Naive thymus-derived CD8-positive, alpha-beta T cell (primary cell): ENCODE measurements at regions not wholly inside any gene's neighbourhood (a gene's known extent, or its start where the extent isn't known, plus 50 kb on each side); places are given as distances from the start of the nearest gene placed in this dataset.
A peak's percentile ranks its signal among the peaks of the same experiment; 100 is the strongest.

ENCODE experiments used
- ATAC-seq, 2 donors: fragments of 150-1000 bp; cut with Tn5 transposase in 1 of 2; sonication (Bioruptor Pico), chemical (Tn5 transposase) in 1 of 2; 1 replicate in 1 of 2; 2 replicates in 1 of 2; pipeline ENCODE4 v1.10.0; 2021; ENCODE audit warnings: mild to moderate bottlenecking in 2 of 2, moderate library complexity in 2 of 2
- POLR2A ChIA-PET: fragments of 350-600 bp; sonication (Branson Sonifier 250); formaldehyde crosslinking; loops from one replicate; lab custom pipeline; 2021; ENCODE audit warnings: antibody characterized with exemption; lab: Charles Lee
- DNase-seq, 10 donors: peaks; one replicate each; pipeline versions ENCODE4 v3.0.0 to v3.0.0-alpha.2; 2020 to 2022
- H3K27ac Mint-ChIP-seq, 10 donors: one replicate each; pipeline ENCODE4 v1.8.0; 2020 to 2022; ENCODE audit warnings: mild to moderate bottlenecking in 10 of 10, mixed read lengths in 10 of 10, moderate library complexity in 4 of 10, inconsistent platforms in 1 of 10
- H3K27me3 Mint-ChIP-seq, 5 donors: one replicate each; pipeline ENCODE4 v1.8.0; 2021 to 2022; ENCODE audit warnings: mixed read lengths in 5 of 5
- H3K36me3 Mint-ChIP-seq, 3 donors: one replicate each; pipeline ENCODE4 v1.8.0; 2020 to 2022; ENCODE audit warnings: mixed read lengths in 3 of 3, mild to moderate bottlenecking in 2 of 3, inconsistent platforms in 1 of 3
- H3K4me1 Mint-ChIP-seq, 4 donors: one replicate each; pipeline ENCODE4 v1.8.0; 2021 to 2022; ENCODE audit warnings: mixed read lengths in 4 of 4
- H3K4me3 Mint-ChIP-seq, 10 donors: one replicate each; pipeline ENCODE4 v1.8.0; 2020 to 2022; ENCODE audit warnings: mild to moderate bottlenecking in 10 of 10, mixed read lengths in 10 of 10, moderate library complexity in 6 of 10, inconsistent platforms in 1 of 10
- H3K9me3 Mint-ChIP-seq, 9 donors: one replicate each; pipeline ENCODE4 v1.8.0; 2020 to 2022; ENCODE audit warnings: mixed read lengths in 9 of 9, mild to moderate bottlenecking in 3 of 9, inconsistent platforms in 1 of 9, moderate library complexity in 1 of 9

DNA sequence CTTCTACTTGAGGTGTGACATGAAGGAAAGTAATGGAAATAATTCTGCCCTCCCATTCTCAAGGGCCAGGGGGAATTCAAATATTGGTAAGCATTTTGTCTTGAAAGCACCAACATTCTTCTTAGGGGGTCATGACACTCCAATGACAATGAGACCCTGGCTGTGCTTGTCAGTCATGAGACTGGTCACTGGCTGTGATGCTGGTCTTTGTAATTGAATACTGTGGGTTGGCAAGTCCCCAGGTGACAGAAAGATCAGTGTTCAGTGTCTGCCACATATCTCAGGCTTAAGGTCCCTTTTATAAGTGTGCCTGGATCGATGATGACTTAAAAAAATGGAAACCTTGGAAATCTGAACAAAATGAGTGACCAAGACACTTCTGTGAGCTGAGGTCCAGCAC lies 151.4 kb downstream of the SNRPN start:
- H3K36me3 Mint-ChIP-seq: peaks cover 58 to 98% (median 96%) of the 10 kb centered on the region in 3 donors
- POLR2A ChIA-PET: no interaction called here
- H3K27ac Mint-ChIP-seq: no peak overlapping the region
- no peaks in the 10 kb centered on the region for H3K4me1 Mint-ChIP-seq
- DNase-seq (no peak), ATAC-seq (no peak)
- peaks cover 9 to 99% (median 52%) of the 10 kb centered on the region in 9 donors for H3K9me3 Mint-ChIP-seq
- no peaks in the 10 kb centered on the region for H3K27me3 Mint-ChIP-seq
- no peak overlapping the region for H3K4me3 Mint-ChIP-seq

GRCh38 chr15:25133804-25134203 lies 179.0 kb downstream of the SNRPN start:
- Mint-ChIP-seq H3K9me3 (peaks cover 9 to 92% (median 38%) of the 10 kb centered on the region in 9 donors), H3K27ac (no peak overlapping the region), H3K27me3 (no peaks in the 10 kb centered on the region), H3K36me3 (peaks cover 3 to 37% (median 24%) of the 10 kb centered on the region in 3 donors), H3K4me1 (peaks cover 0 to 2% (median 0%) of the 10 kb centered on the region in 4 donors), H3K4me3 (no peak overlapping the region)
- DNase-seq (no peak), ATAC-seq (no peak)
- POLR2A ChIA-PET: no interaction called here

GRCh38 chr15:25134546-25134945 lies 179.8 kb downstream of the SNRPN start:
- Mint-ChIP-seq H3K9me3 (peaks cover 9 to 89% (median 38%) of the 10 kb centered on the region in 9 donors), H3K27me3 (no peaks in the 10 kb centered on the region), H3K36me3 (peaks cover 1 to 32% (median 18%) of the 10 kb centered on the region in 3 donors), H3K4me3 (no peak overlapping the region), H3K4me1 (peaks cover 0 to under 1% (median 0%) of the 10 kb centered on the region in 4 donors), H3K27ac (no peak overlapping the region)
- no peak for ATAC-seq
- DNase-seq: no peak
- POLR2A ChIA-PET: no interaction called here

GRCh38 chr15:25136119-25136518 lies 181.3 kb downstream of the SNRPN start:
- no peaks in the 10 kb centered on the region for H3K27me3 Mint-ChIP-seq
- ATAC-seq (no peak), DNase-seq (no peak)
- H3K9me3 Mint-ChIP-seq: peaks cover 0 to 90% (median 32%) of the 10 kb centered on the region in 9 donors
- POLR2A ChIA-PET: no interaction called here
- H3K27ac Mint-ChIP-seq: no peak overlapping the region
- H3K4me3 Mint-ChIP-seq: no peak overlapping the region
- peaks cover 0 to 26% (median 14%) of the 10 kb centered on the region in 3 donors for H3K36me3 Mint-ChIP-seq
- H3K4me1 Mint-ChIP-seq: no peaks in the 10 kb centered on the region

- peaks cover 0 to 26% (median 10%) of the 10 kb centered on the region in 3 donors for H3K36me3 Mint-ChIP-seq
- POLR2A ChIA-PET: no interaction called here
- peaks cover 0 to 90% (median 30%) of the 10 kb centered on the region in 9 donors for H3K9me3 Mint-ChIP-seq
- no peak overlapping the region for H3K4me3 Mint-ChIP-seq
- ATAC-seq (no peak), DNase-seq (no peak)
- no peaks in the 10 kb centered on the region for H3K27me3 Mint-ChIP-seq
- no peaks in the 10 kb centered on the region for H3K4me1 Mint-ChIP-seq
- H3K27ac Mint-ChIP-seq: no peak overlapping the region
These were observed 182.2 kb downstream of the SNRPN start for GRCh38 chr15:25137013-25137412.

GRCh38 chr15:25169318-25169717 lies 214.5 kb downstream of the SNRPN start:
- no peak overlapping the region for H3K27ac Mint-ChIP-seq
- no peak overlapping the region for H3K4me3 Mint-ChIP-seq
- H3K27me3 Mint-ChIP-seq: no peaks in the 10 kb centered on the region
- POLR2A ChIA-PET: no interaction called here
- DNase-seq (peak in 1 of 10 donors; percentile 60), ATAC-seq (no peak)
- peaks cover 0 to 28% (median 4%) of the 10 kb centered on the region in 3 donors for H3K36me3 Mint-ChIP-seq
- no peaks in the 10 kb centered on the region for H3K4me1 Mint-ChIP-seq
- peaks cover 0 to 66% (median 16%) of the 10 kb centered on the region in 9 donors for H3K9me3 Mint-ChIP-seq

- Mint-ChIP-seq H3K27ac (no peak overlapping the region), H3K4me3 (no peak overlapping the region), H3K36me3 (peaks cover 0 to 31% (median 5%) of the 10 kb centered on the region in 3 donors), H3K27me3 (no peaks in the 10 kb centered on the region), H3K9me3 (peaks cover 0 to 68% (median 25%) of the 10 kb centered on the region in 9 donors), H3K4me1 (no peaks in the 10 kb centered on the region)
- peak in 3 of 10 donors; percentile 1 to 61 (median 15) for DNase-seq
- POLR2A ChIA-PET: no interaction called here
- ATAC-seq: no peak
These were observed 215.4 kb downstream of the SNRPN start for GRCh38 chr15:25170113-25170731.

DNA sequence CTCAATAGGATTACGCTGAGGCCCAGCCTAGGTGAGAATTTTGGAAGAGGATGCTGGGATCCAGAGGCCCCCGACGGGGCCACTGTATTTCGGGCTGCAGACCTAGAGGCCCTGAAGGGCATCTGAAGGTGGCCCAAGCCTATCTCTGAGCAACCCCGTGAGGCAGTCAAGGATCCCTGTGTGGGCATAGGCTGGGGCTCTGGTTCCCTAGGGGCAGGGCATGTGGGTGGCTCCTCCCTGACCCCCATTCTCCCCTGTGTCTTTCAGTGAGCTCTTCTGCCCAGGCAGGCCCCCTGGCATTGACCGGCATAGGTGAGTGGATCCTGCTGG lies 216.0 kb downstream of the SNRPN start:
- peaks cover 0 to 27% (median 5%) of the 10 kb centered on the region in 3 donors for H3K36me3 Mint-ChIP-seq

DNA sequence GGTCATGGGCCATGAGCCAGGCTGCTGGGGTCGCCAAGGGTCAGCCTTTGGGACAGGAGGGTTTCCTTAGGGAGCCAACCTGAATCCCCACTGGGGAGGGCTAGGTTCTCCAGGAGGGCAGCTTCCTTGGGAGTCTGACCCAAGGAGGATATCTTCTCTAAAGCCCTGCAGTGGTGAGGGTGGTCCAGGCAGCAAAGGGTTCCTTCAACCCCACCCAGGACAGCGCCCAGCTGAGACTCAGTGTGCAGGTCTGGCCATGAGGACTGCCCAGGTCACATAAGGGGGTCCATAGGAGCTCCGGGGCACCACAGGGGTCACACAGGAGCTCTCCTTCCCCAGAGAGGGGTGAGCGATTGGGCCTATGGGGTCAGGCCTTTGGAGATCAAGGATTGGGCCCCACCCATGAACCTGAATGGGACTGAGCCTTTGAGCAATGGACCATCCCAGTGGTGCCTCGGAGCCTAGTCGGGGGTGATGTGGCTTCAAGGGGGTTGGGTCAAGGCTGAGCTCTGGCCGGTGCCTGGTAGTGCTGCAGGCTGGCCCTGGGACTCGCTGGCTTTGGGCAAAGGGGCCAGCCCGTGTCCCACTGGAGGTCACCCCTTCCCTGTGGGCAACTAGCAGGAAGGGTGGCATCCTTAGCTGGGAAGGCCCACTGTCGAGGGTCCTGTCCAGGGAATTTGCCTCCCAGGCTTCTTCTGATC lies 216.5 kb downstream of the SNRPN start:
- peaks cover 0 to 66% (median 20%) of the 10 kb centered on the region in 9 donors for H3K9me3 Mint-ChIP-seq
- DNase-seq (peak in 1 of 10 donors; percentile 43), ATAC-seq (no peak)
- H3K4me1 Mint-ChIP-seq: no peaks in the 10 kb centered on the region
- POLR2A ChIA-PET: no interaction called here
- no peak overlapping the region for H3K27ac Mint-ChIP-seq
- no peak overlapping the region for H3K4me3 Mint-ChIP-seq
- peaks cover 0 to 24% (median 5%) of the 10 kb centered on the region in 3 donors for H3K36me3 Mint-ChIP-seq
- no peaks in the 10 kb centered on the region for H3K27me3 Mint-ChIP-seq

More for the DNA sequence above, 216.0 kb downstream of the SNRPN start:
- Mint-ChIP-seq H3K27ac (no peak overlapping the region), H3K9me3 (peaks cover 0 to 66% (median 23%) of the 10 kb centered on the region in 9 donors), H3K27me3 (no peaks in the 10 kb centered on the region), H3K4me1 (no peaks in the 10 kb centered on the region), H3K4me3 (no peak overlapping the region)
- POLR2A ChIA-PET: no interaction called here
- DNase-seq: peak in 1 of 10 donors; percentile 41
- no peak for ATAC-seq

- POLR2A ChIA-PET: no interaction called here
- DNase-seq (peak in 3 of 10 donors; percentile 3 to 43 (median 10)), ATAC-seq (no peak)
- H3K4me1 Mint-ChIP-seq: no peaks in the 10 kb centered on the region
- no peak overlapping the region for H3K27ac Mint-ChIP-seq
- peaks cover 0 to 24% (median 5%) of the 10 kb centered on the region in 3 donors for H3K36me3 Mint-ChIP-seq
- no peak overlapping the region for H3K4me3 Mint-ChIP-seq
- H3K9me3 Mint-ChIP-seq: peaks cover 0 to 73% (median 19%) of the 10 kb centered on the region in 9 donors
- H3K27me3 Mint-ChIP-seq: no peaks in the 10 kb centered on the region
These were observed 217.3 kb downstream of the SNRPN start for GRCh38 chr15:25171856-25172687.

GRCh38 chr15:25172691-25173090 lies 217.9 kb downstream of the SNRPN start:
- Mint-ChIP-seq H3K9me3 (peaks cover 0 to 75% (median 19%) of the 10 kb centered on the region in 9 donors), H3K27ac (no peak overlapping the region)
- POLR2A ChIA-PET: no interaction called here

GRCh38 chr15:25173241-25174028 lies 218.6 kb downstream of the SNRPN start:
- no peak for ATAC-seq
- peaks cover 0 to 77% (median 19%) of the 10 kb centered on the region in 9 donors for H3K9me3 Mint-ChIP-seq

More at GRCh38 chr15:25172691-25173090, 217.9 kb downstream of the SNRPN start:
- Mint-ChIP-seq H3K36me3 (peaks cover 0 to 24% (median 5%) of the 10 kb centered on the region in 3 donors), H3K4me3 (no peak overlapping the region), H3K4me1 (no peaks in the 10 kb centered on the region), H3K27me3 (no peaks in the 10 kb centered on the region)
- DNase-seq (peak in 1 of 10 donors; percentile 7), ATAC-seq (no peak)

More at GRCh38 chr15:25173241-25174028, 218.6 kb downstream of the SNRPN start:
- Mint-ChIP-seq H3K27me3 (no peaks in the 10 kb centered on the region), H3K4me3 (no peak overlapping the region), H3K36me3 (peaks cover 0 to 24% (median 5%) of the 10 kb centered on the region in 3 donors), H3K27ac (no peak overlapping the region), H3K4me1 (no peaks in the 10 kb centered on the region)
- POLR2A ChIA-PET: no interaction called here
- DNase-seq: peak in 3 of 10 donors; percentile 1 to 46 (median 10)
